ENCODE measurements at regions not wholly inside any gene's neighbourhood (a gene's known extent, or its start where the extent isn't known, plus 50 kb on each side); places are given as distances from the start of the nearest gene placed in this dataset.
A peak's percentile ranks its signal among the peaks of the same experiment; 100 is the strongest.
"Not testable (repeated sequence)": the region's sequence is repeated elsewhere in the genome, so short reads cannot be mapped to it uniquely, and the experiment has no call there.

DNA sequence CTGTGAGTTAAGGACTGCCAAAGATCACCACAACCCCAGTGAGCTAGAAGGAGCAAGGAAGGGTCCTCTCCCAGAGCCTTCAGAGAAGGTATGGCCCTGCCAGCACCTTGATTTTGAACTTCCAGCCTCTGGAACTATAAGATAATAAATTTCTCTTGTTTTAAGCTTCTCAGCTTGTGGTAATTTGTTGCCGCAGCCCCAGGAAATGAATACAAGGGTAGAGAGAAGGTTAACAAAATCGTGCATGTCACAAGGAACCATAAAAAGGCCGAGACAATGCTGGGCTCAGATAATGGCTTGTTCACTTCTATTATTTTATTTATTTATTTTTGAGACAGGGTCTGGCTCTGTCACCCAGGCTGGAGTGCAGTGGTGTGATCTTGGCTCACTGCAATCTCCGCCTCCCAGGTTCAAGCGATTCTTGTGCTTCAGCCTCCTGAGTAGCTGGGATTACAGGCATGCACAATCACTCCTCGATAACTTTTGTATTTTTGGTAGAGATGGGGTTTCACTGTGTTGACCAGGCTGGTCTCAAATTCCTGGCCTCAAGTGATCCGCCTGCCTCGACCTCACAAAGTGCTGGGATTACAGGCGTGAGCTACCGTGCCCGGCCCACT is 71.5 kb downstream of the WSB1 start:
- DNase-seq = not testable (repeated sequence)

- DNase-seq = peak; percentile 41
Observed at GRCh38 chr17:27366437-27366836, 72.5 kb downstream of the WSB1 start.

DNA sequence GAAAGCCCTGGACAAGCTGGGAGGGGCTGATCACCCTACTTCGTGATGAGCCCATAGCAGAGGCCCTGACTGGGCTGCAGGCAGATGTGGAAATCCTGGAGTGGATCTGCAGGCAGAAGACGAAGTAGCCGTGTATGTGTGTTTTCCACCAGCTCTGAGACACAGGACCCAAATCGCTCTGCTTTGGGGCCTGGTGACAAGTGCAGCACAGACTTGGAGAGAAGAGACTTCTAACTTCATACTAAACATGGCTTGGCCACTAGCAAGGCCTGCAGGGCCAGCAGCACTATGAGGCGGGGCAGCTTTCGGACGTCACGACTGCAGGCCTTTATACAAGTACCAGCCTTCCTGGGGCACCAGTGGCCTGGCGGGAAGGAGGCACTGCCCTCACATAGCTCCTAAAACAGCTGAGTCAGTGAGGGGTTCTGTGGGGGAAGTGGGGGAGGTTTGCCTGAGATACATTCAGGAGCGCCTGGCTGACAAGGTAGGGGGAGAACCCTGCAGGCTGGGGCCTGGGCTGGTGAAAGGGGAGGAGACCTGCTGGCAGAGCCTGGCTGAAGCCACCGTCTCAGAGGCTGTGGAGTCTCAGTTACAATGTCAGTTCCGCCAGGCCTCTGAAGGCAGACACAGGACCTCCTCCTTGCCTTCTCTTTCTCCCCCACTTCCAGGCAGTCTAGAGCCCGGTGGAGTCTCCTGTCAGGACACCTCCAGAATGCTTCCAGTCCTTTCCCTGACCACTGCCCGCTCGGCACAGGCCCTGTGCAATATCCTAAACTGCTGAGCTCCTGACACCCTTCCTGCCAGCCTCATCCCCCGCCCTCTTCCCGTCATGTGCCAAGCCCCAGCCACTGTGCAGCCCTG is 73.4 kb downstream of the WSB1 start:
- DNase-seq = no peak

GRCh38 chr17:27368151-27368795 is 74.4 kb downstream of the WSB1 start:
- DNase-seq = no peak

DNA sequence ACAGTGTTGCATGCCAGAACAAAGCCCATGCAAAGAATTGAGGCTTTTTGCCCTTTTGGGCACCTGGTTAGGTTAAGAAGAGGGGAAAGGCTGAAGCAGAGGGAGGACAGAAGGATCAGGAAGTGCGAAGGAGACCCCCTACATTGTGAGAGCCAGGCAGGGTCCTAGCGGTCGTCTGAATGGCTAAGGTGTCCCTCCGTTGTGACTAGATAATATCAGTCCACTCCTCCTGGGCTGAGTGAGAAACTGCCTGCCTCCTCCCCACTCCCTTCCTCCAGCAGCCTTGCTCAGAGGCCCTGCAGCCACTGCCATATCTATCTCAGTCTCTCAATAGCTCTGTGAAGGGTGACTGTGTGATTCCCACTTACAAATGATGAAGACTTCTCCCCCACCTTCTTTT is 75.1 kb downstream of the WSB1 start:
- no peak for DNase-seq

GRCh38 chr17:27370776-27371175 is 76.9 kb downstream of the WSB1 start:
- no peak for DNase-seq

DNA sequence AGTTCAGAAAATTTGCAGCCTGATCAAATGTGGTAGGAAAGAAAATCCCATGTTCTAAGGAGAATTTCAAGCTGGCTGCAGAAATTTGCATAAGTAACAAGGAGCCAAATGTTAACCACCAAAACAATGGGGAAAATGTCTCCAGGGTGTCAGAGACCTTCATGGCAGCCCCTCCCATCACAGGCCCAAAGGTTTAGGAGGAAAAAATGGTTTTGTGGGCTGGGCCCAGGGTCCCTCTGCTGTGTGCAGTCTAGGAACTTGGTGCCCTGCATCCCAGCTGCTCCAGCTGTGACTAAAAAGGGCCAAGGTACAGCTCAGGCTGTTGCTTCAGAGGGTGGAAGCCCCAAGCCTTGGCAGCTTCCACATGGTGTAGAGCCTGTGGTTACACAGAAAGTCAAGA is 79.8 kb downstream of the WSB1 start:
- DNase-seq = not testable (repeated sequence)

GRCh38 chr17:27376637-27377547 is 79.4 kb upstream of the KSR1 start:
- DNase-seq = no peak

DNA sequence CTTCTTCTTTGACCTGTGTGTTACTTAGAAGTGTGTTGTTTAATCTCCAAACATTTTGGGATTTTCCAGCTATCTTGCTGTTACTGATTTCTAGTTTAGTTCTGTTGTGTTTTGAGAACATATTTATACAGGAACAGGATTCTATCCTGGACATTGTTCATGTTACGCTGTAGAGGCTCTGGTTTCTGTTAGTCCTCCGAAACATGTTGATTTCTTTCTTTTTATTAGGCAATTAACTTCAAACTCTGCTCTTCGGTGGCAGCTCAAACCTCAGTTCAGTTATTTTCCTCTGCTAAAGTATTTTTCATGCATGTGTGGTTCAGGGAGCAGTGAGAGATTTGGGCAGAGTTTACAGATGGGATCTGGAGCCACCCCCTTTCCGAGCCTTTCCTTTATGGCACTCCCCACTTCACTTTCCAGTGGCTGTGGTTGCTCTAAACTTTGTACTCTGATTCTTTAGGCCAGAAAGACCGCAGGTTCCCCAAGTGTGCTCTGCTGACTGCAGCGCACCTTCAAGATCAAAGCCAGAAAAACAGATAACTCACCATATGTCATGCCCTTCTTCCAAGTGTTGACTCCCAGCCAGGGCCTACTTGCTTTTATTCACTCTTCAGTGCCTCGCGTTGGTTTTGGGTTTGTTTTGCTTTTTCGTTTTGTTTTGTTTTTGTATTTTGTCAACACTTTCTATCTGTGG is 77.6 kb upstream of the KSR1 start:
- DNase-seq = no peak

DNA sequence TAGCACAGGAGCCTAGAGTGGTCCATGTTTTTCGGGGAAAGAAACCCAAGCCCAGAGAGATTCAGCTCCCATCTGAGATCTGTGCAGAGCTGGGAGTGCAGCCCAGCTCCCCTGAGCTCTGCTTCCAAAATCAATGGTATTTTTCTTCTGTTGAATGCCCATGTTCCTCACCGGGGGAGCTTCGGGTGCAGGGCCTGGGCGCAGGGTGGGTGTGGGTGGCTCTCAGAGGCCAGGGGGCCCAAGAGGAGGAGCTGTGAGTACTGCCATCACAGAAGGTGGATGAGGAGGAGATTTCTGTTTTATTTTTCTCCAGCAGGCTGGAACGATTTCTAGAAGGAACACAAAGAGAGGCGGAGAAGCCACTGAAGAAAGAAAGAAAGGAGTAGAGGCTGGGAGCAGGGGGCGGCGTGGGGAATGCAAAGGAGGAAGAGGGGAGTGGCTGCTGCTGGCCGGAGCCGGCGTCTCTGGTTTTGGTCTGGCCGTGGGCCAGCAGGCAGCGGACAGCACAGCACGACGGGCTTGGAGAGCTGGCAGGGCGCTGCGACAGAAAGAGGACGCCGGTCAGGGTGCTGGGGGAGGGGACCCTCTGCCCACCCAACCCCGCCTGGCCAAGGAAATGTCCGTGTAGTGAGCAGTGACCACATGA is 76.2 kb upstream of the KSR1 start:
- peak; percentile 39 for DNase-seq

- DNase-seq = no peak
Observed at GRCh38 chr17:27380551-27380950, 75.7 kb upstream of the KSR1 start.

- DNase-seq = peak; percentile 86
Observed at GRCh38 chr17:27381007-27381501, 75.2 kb upstream of the KSR1 start.

DNA sequence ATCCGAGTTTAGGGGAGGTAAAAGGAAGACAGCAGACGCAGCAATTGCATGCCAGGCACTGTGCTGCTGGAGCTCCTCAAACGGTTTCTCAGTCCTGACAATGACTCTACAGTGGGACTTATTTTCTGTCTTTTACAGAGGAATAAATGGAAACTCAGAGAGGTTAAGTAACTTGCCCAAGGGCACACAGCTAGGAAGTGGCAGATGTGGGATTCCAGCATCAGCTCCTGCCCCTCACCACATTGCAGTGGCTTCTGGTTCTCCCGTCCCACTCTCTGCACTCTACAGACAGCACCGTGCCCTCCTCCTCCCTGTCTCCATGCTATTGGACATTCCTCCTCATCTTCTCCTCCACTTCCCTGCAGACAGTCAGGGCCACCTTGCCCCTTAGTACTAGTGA is 74.2 kb upstream of the KSR1 start:
- DNase-seq = no peak

GRCh38 chr17:27384261-27384701 is 72.0 kb upstream of the KSR1 start:
- no peak for DNase-seq

DNA sequence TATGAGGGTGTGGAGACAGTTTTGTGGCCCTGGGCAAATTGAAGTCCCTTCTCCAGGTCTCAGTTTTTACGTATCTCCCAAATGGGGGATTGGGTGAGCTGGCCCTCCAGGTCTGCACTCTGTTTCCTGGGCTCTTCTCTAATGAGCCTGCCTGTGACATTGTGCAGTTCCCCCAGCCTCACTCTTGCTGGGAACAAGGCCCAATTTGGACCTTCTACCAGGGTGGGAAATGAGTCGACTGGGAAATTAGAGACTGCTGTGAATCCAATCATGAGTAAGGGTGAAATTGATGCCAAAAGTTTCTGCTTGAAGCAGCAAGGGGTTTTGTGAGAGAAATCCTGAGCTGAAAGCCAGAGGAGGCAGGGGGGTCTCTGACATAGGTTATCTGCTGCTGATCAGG is 71.5 kb upstream of the KSR1 start:
- DNase-seq = no peak

GRCh38 chr17:27385626-27386025 is 70.6 kb upstream of the KSR1 start:
- DNase-seq = no peak

GRCh38 chr17:27386206-27387075 is 69.8 kb upstream of the KSR1 start:
- DNase-seq = no peak

DNA sequence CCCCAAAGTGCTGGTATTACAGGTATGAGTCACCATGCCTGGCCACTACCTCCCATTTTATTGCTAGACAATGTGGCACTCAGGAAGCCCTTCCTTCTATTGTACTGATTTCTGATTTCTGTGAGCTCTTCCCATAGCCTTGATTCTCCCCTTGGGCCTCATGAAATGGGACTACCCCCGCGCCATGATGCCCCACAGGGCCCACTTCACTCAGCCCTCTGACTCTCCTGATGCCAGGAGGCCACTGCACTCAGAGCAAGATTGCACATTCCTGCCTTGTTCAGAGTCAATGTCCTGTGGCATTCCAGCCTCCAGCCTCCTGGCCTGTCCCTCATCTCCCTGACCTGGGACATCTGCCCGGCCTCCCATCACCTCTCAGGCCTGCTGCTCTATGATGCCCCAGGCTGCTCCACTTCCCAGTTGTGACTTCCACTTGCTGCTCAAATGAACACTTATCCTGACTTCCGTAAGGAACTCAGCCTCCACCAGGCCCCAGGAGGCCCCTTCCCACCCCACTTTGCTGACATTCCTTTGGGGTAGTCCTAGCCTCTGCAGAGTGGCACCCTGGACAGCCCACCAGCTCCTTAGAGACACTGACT is 66.6 kb upstream of the KSR1 start:
- DNase-seq = no peak

DNA sequence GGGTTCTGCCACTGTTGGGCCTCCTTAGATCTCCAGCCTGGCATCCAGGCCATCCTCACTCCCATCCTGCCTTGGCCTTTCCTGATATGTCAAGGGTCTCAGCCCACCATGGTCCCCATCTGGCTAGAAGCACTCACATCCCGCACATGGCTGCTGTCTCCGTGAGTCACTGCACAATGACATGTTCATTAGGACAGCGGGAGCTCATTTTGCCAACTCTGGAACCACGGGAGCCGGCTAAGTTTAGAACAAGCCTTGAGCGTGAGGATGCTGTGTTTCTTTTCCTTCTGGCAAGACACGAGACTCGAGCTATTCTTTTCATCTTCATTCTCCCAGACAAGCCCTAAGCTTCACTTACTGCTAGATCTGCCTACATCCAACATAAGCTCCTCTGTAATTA is 65.7 kb upstream of the KSR1 start:
- DNase-seq = no peak

DNA sequence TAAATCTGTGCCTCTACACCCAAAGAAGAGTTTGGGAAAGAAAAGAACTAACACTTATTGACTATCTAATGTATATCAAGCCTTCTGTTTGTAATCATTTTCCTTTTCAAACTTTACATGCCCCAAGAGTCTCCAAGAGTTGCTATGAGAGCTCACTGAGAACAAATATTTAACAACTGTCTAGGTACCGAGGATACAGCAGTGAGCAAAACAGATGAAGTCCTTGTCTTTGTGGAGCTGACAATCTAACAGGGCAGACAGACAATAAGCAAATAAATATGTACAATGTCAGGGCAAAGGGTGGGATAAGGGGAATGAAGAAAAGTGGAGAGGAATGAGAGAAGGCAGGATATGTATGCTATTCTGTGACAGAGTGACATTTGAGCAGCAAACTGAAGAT is 64.8 kb upstream of the KSR1 start:
- no peak for DNase-seq
